Epithelial cell of esophagus (primary cell): ENCODE measurements at regions not wholly inside any gene's neighbourhood (a gene's known extent, or its start where the extent isn't known, plus 50 kb on each side); places are given as distances from the start of the nearest gene placed in this dataset.

ENCODE experiments used
- DNase-seq: peaks from one replicate; pipeline ENCODE4 v3.0.0; 2010; ENCODE audit warnings: low read depth
- H3K4me3 ChIP-seq: 2 replicates; pipeline ENCODE4 v1.5.1; 2011; ENCODE audit warnings: mild to moderate bottlenecking, low read length, control low read depth
- CTCF ChIP-seq: IDR thresholded peaks from 2 replicates; pipeline ENCODE4 v1.5.1; 2011; ENCODE audit warnings: low read depth, mild to moderate bottlenecking, low read length, control low read depth, inconsistent platforms; ENCODE audit not compliant: insufficient read depth; ENCODE audit errors: missing control alignments

GRCh38 chr9:28956116-28956880, 1383.0 kb upstream of the C9orf72 start:
- H3K4me3 ChIP-seq: no peak overlapping the region
- no peak for DNase-seq
- no peak for TF ChIP-seq CTCF

GRCh38 chr9:28960602-28961001, 1387.3 kb upstream of the C9orf72 start:
- H3K4me3 ChIP-seq: no peak overlapping the region
- no peak for DNase-seq
- no peak for TF ChIP-seq CTCF

- no peak overlapping the region for H3K4me3 ChIP-seq
- TF ChIP-seq CTCF: no peak
- no peak for DNase-seq
Measured at GRCh38 chr9:28961623-28962022, 1388.3 kb upstream of the C9orf72 start.

GRCh38 chr9:28967226-28967625, 1393.9 kb upstream of the C9orf72 start:
- no peak for TF ChIP-seq CTCF
- no peak overlapping the region for H3K4me3 ChIP-seq
- DNase-seq: no peak

GRCh38 chr9:28970241-28970654, 1397.0 kb upstream of the C9orf72 start:
- no peak for DNase-seq
- no peak for TF ChIP-seq CTCF
- no peak overlapping the region for H3K4me3 ChIP-seq

GRCh38 chr9:28971881-28972280, 1398.6 kb upstream of the C9orf72 start:
- no peak for TF ChIP-seq CTCF
- no peak for DNase-seq

GRCh38 chr9:28976250-28976649, 1403.0 kb upstream of the C9orf72 start:
- no peak overlapping the region for H3K4me3 ChIP-seq
- DNase-seq: no peak
- no peak for TF ChIP-seq CTCF

More at GRCh38 chr9:28971881-28972280, 1398.6 kb upstream of the C9orf72 start:
- no peak overlapping the region for H3K4me3 ChIP-seq
